Uterus (tissue), 2 donors: ENCODE measurements at regions not wholly inside any gene's neighbourhood (a gene's known extent, or its start where the extent isn't known, plus 50 kb on each side); places are given as distances from the start of the nearest gene placed in this dataset.

Source experiments
- POLR2A ChIP-seq, 2 donors: fragments of 450-650 bp; IDR thresholded peaks; one replicate each; pipeline ENCODE4 v1.6.1; 2016; ENCODE audit warnings: antibody characterized with exemption in 2 of 2, mild to moderate bottlenecking in 1 of 2, moderate library complexity in 1 of 2
- TF ChIP-seq, protein P1 (sequence below), 4 experiments: fragments of 200-600 bp in 2 of 4; fragments of 450-650 bp in 2 of 4; sonication (generic) in 2 of 4; IDR thresholded peaks; one replicate each; pipeline ENCODE4 v1.5.1; 2016 to 2019; ENCODE audit warnings: antibody characterized with exemption in 4 of 4, mild to moderate bottlenecking in 2 of 4, moderate library complexity in 1 of 4

DNA sequence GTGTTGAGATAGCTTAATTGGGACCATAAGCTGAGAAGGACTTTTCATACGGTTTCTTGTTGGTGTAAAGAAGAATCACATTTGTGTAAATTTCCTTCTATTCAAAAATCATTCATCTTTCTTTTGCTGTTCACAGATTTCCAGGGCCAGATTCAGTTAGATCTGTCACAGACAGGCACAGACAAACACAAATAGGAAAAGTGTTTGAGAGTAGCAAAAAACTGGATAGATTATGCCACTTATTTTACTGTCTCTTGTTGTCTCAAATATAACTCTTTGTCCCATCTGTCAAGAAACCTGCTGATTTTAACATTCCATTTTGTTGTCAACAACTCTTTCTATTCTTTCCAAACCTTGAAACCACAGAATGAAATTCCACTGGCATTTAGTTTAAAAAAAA is 142.8 kb downstream of the ID4 start:
- TF ChIP-seq, protein P1, sequence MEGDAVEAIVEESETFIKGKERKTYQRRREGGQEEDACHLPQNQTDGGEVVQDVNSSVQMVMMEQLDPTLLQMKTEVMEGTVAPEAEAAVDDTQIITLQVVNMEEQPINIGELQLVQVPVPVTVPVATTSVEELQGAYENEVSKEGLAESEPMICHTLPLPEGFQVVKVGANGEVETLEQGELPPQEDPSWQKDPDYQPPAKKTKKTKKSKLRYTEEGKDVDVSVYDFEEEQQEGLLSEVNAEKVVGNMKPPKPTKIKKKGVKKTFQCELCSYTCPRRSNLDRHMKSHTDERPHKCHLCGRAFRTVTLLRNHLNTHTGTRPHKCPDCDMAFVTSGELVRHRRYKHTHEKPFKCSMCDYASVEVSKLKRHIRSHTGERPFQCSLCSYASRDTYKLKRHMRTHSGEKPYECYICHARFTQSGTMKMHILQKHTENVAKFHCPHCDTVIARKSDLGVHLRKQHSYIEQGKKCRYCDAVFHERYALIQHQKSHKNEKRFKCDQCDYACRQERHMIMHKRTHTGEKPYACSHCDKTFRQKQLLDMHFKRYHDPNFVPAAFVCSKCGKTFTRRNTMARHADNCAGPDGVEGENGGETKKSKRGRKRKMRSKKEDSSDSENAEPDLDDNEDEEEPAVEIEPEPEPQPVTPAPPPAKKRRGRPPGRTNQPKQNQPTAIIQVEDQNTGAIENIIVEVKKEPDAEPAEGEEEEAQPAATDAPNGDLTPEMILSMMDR (IDR thresholded peaks at IDR 0.05), result no peak
- TF ChIP-seq POLR2A (IDR thresholded peaks at IDR 0.05), result no peak
